HFF-Myc (cell line): ENCODE measurements at regions not wholly inside any gene's neighbourhood (a gene's known extent, or its start where the extent isn't known, plus 50 kb on each side); places are given as distances from the start of the nearest gene placed in this dataset.
"Not testable (repeated sequence)": the region's sequence is repeated elsewhere in the genome, so short reads cannot be mapped to it uniquely, and the experiment has no call there.

Source experiments
- DNase-seq: peaks from one replicate; pipeline ENCODE4 v3.0.0-alpha.2; 2011; ENCODE audit warnings: low read depth; ENCODE audit errors: extremely low read depth
- H3K4me3 ChIP-seq: replicated peaks from 2 replicates; pipeline ENCODE4 v1.5.1; 2011; ENCODE audit warnings: low read depth, mild to moderate bottlenecking, control low read depth, low read length
- TF ChIP-seq, protein P1 (sequence below): IDR thresholded peaks from 2 replicates; pipeline ENCODE4 v1.5.1; 2012; ENCODE audit warnings: mild to moderate bottlenecking, low read depth, low read length, control low read depth; ENCODE audit errors: missing control alignments

GRCh38 chr16:86856946-86857586 is 278.7 kb downstream of the FOXL1 start:
- no peak for DNase-seq
- H3K4me3 ChIP-seq: no peak overlapping the region
- TF ChIP-seq, protein P1, sequence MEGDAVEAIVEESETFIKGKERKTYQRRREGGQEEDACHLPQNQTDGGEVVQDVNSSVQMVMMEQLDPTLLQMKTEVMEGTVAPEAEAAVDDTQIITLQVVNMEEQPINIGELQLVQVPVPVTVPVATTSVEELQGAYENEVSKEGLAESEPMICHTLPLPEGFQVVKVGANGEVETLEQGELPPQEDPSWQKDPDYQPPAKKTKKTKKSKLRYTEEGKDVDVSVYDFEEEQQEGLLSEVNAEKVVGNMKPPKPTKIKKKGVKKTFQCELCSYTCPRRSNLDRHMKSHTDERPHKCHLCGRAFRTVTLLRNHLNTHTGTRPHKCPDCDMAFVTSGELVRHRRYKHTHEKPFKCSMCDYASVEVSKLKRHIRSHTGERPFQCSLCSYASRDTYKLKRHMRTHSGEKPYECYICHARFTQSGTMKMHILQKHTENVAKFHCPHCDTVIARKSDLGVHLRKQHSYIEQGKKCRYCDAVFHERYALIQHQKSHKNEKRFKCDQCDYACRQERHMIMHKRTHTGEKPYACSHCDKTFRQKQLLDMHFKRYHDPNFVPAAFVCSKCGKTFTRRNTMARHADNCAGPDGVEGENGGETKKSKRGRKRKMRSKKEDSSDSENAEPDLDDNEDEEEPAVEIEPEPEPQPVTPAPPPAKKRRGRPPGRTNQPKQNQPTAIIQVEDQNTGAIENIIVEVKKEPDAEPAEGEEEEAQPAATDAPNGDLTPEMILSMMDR: no peak

GRCh38 chr16:86857807-86858206 is 279.5 kb downstream of the FOXL1 start:
- H3K4me3 ChIP-seq: no peak overlapping the region
- DNase-seq: no peak
- TF ChIP-seq, protein P1: no peak

DNA sequence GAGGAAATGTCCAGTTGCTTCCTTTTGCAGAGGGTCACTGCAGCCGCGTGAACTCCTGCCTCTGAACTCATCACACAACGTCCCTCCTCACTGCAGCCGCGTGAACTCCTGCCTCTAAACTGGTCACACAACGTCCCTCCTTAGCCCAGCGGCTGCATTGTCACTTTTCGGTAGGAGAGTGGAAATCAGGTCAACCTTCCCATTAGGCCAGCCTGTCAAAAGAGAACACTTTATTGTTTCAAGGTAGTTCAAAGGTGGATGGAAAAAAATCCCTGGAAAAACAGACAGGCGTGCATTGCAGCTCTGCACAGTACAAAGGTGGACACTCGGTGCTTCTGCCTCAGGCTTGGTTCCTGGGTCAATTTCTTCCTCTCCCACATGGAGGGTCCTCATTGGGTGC is 280.2 kb downstream of the FOXL1 start:
- TF ChIP-seq, protein P1: no peak
- DNase-seq: no peak
- no peak overlapping the region for H3K4me3 ChIP-seq

- DNase-seq, H3K4me3 ChIP-seq: not testable (repeated sequence)
These were observed 283.0 kb downstream of the FOXL1 start for GRCh38 chr16:86861270-86861858.

- DNase-seq: no peak
- TF ChIP-seq, protein P1: no peak
- no peak overlapping the region for H3K4me3 ChIP-seq
These were observed 284.4 kb downstream of the FOXL1 start for GRCh38 chr16:86862595-86863280.

- TF ChIP-seq, protein P1: no peak
- no peak for DNase-seq
- H3K4me3 ChIP-seq: no peak overlapping the region
These were observed 285.3 kb downstream of the FOXL1 start for GRCh38 chr16:86863609-86864008.

GRCh38 chr16:86864586-86864985 is 286.2 kb downstream of the FOXL1 start:
- no peak for DNase-seq
- H3K4me3 ChIP-seq: no peak overlapping the region
- TF ChIP-seq, protein P1: no peak
